Mucosa of descending colon (tissue), 3 donors: ENCODE measurements at regions not wholly inside any gene's neighbourhood (a gene's known extent, or its start where the extent isn't known, plus 50 kb on each side); places are given as distances from the start of the nearest gene placed in this dataset.
A peak's percentile ranks its signal among the peaks of the same experiment; 100 is the strongest.

Source experiments
- ATAC-seq: fragments of 200-7000 bp; cut with Tn5 transposase; one replicate; pipeline ENCODE4 v1.9.1; 2020; ENCODE audit warnings: mild to moderate bottlenecking, moderate library complexity
- DNase-seq, 3 donors: peaks; one replicate each; pipeline ENCODE4 v3.0.0-alpha.2; 2020
- H3K36me3 ChIP-seq: fragments of 200-600 bp; one replicate; pipeline ENCODE4 v1.8.0; 2021; ENCODE audit warnings: low read depth, mild to moderate bottlenecking
- H3K4me1 ChIP-seq: fragments of 200-600 bp; one replicate; pipeline ENCODE4 v1.8.0; 2021; ENCODE audit warnings: low read depth, mild to moderate bottlenecking
- H3K4me3 ChIP-seq: fragments of 200-600 bp; one replicate; pipeline ENCODE4 v1.8.0; 2021; ENCODE audit warnings: mild to moderate bottlenecking
- H3K9me3 ChIP-seq: fragments of 200-600 bp; one replicate; pipeline ENCODE4 v1.8.0; 2021; ENCODE audit warnings: mild to moderate bottlenecking
- intact Hi-C, 2 donors: fragments of 100-400 bp; cut with DNase I in 1 of 2; cut with micrococcal nuclease in 1 of 2; formaldehyde crosslinking; loops; one replicate each; pipeline versions ENCODE4 v1.11.0 to v1.11.1; 2022; cut with DNase I, micrococcal nuclease
- TF ChIP-seq, protein P1 (sequence below): fragments of 200-600 bp; IDR thresholded peaks from one replicate; pipeline ENCODE4 v1.8.0; 2022; ENCODE audit warnings: antibody characterized with exemption, mild to moderate bottlenecking
- donor health status: DM: no; HTN: no; CAD: no; lungs with moderate emphysema.
- donor health status: DM: no; HTN: no; CAD: no.
- donor health status: DM: no; HTN: yes; CAD: no.

DNA sequence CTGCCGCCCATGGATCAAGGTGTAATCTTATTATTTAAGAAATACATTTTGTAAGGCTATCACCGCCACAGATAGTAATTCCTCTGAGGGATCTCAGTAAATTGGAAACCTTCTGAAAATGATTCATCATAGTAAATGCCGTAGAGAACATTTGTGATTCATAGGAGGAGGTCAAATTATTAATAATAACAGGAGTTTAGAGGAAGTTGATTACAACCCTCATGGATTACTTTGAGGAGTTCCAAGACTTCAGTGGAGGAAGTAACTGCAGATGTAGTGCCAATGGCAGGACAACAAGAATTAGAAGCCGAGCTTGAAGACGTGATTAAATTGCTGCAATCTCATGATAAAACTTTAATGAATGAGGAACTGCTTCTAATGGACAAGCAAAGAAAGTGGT, 280.1 kb downstream of the PTPRC start:
- H3K36me3 ChIP-seq = no peaks in the 10 kb centered on the region
- intact Hi-C loops = no loop called here
- H3K4me1 ChIP-seq = no peaks in the 10 kb centered on the region
- H3K4me3 ChIP-seq = no peak overlapping the region
- no peak for DNase-seq
- no peak for ATAC-seq
- TF ChIP-seq, protein P1, sequence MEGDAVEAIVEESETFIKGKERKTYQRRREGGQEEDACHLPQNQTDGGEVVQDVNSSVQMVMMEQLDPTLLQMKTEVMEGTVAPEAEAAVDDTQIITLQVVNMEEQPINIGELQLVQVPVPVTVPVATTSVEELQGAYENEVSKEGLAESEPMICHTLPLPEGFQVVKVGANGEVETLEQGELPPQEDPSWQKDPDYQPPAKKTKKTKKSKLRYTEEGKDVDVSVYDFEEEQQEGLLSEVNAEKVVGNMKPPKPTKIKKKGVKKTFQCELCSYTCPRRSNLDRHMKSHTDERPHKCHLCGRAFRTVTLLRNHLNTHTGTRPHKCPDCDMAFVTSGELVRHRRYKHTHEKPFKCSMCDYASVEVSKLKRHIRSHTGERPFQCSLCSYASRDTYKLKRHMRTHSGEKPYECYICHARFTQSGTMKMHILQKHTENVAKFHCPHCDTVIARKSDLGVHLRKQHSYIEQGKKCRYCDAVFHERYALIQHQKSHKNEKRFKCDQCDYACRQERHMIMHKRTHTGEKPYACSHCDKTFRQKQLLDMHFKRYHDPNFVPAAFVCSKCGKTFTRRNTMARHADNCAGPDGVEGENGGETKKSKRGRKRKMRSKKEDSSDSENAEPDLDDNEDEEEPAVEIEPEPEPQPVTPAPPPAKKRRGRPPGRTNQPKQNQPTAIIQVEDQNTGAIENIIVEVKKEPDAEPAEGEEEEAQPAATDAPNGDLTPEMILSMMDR = no peak
- no peaks in the 10 kb centered on the region for H3K9me3 ChIP-seq

DNA sequence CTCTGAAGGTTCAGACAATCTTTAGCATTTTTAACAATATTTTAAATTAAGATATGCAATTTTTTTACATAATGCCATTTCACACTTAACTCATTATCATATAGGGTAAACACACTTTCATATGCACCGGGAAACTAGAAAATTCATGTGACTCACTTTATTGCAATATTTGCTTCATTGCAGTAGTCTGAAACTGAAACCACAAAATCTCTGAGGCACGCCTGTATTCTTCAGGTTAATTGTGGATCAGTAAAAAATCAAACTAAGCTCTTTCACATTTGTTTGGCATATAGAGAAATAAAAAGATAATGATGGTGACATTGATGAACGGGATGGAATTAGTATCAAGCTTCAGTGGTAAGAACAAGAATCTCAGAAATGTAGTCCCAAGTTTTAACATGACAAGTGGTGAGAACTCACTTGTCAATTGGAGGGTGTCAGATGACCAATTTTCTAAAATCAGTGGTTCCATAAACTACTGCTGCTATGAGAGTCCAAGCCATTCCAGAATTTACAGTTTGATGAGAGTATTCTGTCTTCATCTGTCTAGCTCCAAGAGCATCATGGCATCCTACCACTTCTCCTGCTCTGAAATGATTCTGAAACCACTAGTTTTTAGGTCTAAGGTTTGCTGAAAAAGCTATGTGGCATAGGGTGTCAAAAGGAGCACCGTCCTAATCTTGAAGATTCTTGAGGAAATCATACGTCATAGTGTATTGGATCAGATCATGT, 281.0 kb downstream of the PTPRC start:
- Histone ChIP-seq H3K4me3 (no peak overlapping the region), H3K4me1 (no peaks in the 10 kb centered on the region), H3K9me3 (no peaks in the 10 kb centered on the region), H3K36me3 (no peaks in the 10 kb centered on the region)
- TF ChIP-seq, protein P1 = no peak
- ATAC-seq = peak; percentile 87
- no peak for DNase-seq
- intact Hi-C loops = no loop called here

DNA sequence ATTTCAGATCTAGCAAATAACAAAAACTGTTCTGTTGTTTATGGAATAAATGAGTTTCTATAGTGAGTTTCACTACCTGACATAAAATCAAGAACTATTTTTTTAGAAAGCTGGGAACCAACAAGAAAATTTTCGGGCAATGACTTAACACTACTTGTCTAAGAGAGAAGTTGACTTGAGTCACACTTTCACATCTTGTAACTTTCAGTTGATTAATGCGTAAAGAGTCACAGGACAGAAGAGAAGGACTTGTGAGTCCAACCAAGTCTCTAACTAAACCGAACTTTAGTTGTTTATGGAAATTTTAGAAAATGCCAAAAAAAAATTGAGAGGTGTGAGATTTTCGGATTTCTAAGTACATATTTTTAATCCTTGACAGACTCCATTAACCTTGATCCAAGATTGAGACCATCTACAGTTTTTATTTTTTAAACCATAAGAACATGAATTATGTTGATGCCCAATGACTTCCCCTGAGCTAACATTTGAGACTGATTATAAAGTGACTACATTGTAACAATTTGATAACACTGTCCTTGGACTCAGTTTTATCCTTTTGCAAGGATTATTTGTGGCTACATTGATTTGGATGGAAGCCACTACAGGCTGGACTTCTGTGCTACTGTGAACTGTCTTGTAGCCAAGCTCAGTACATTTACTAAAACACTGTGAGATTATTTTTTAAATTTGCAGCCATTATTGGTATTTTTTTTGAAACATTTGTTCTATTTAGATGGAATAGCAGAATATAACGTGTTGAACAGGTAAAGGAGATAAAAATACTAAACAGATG, 284.0 kb downstream of the PTPRC start:
- intact Hi-C loops = no loop called here
- TF ChIP-seq, protein P1 = no peak
- Histone ChIP-seq H3K4me1 (no peaks in the 10 kb centered on the region), H3K4me3 (no peak overlapping the region), H3K36me3 (no peaks in the 10 kb centered on the region), H3K9me3 (no peaks in the 10 kb centered on the region)
- ATAC-seq (no peak), DNase-seq (no peak)

DNA sequence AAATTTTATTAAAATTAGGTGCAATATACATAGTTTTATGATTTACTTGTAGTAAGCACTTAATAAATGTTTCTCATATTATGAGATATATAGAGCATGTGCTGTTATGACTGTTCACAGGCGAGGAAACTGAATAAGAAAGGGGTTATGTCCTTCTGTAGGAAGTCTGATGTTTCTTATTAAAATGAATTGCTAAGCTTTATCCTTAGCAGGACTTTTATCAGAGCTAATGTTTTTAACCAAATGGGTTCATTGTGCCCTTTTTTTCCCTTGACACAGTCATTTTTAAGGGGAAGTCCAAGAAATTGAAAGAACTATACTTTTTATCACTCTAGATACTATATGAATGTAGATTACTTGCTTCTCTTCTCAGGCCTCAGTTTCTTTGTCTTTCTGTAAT, 285.2 kb downstream of the PTPRC start:
- intact Hi-C loops = no loop called here
- Histone ChIP-seq H3K36me3 (no peaks in the 10 kb centered on the region), H3K9me3 (no peaks in the 10 kb centered on the region), H3K4me1 (no peaks in the 10 kb centered on the region), H3K4me3 (no peak overlapping the region)
- TF ChIP-seq, protein P1 = no peak
- DNase-seq (no peak), ATAC-seq (no peak)

DNA sequence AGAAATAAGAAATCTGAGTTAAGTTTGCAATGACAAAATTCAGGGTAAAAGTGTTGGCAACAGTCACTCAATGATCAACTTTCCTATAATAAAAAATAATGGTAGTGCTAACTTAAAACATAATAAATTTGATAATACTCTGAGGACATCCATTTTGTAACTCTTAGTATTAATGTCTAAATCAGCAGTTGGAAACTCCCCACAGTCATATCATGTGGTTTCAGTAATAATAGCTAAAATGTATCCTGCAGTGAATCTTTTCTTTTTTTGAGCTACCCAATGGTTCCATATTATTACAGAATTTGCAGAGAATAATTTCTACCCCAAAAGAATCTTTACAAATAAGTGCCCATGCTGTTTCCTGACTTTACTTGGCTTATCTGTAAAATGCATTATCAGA, 286.7 kb downstream of the PTPRC start:
- ATAC-seq = no peak

More for the DNA sequence above, 286.7 kb downstream of the PTPRC start:
- DNase-seq = no peak
- no peaks in the 10 kb centered on the region for H3K36me3 ChIP-seq
- peaks cover 2% of the 10 kb centered on the region for H3K4me1 ChIP-seq
- TF ChIP-seq, protein P1 = no peak
- H3K9me3 ChIP-seq = no peaks in the 10 kb centered on the region
- intact Hi-C loops = no loop called here
- no peak overlapping the region for H3K4me3 ChIP-seq
